GF-D8 (cell line): ENCODE measurements at regions not wholly inside any gene's neighbourhood (a gene's known extent, or its start where the extent isn't known, plus 50 kb on each side); places are given as distances from the start of the nearest gene placed in this dataset.

Experiments
- DNase-seq: peaks from one replicate; lab custom pipeline; 2025; lab: John Stamatoyannopoulos, UW

- no peak for DNase-seq
Measured at GRCh38 chr13:34627509-34628208, 314.4 kb upstream of the NBEA start.

GRCh38 chr13:34628209-34628682 is 313.8 kb upstream of the NBEA start:
- no peak for DNase-seq

GRCh38 chr13:34634448-34634847 is 307.6 kb upstream of the NBEA start:
- DNase-seq = no peak

- DNase-seq = no peak
Measured at GRCh38 chr13:34637138-34637537, 304.9 kb upstream of the NBEA start.

GRCh38 chr13:34637636-34638035 is 304.4 kb upstream of the NBEA start:
- DNase-seq = no peak

- DNase-seq = no peak
Measured at GRCh38 chr13:34638897-34639296, 303.2 kb upstream of the NBEA start.

- no peak for DNase-seq
Measured at GRCh38 chr13:34640179-34640992, 301.7 kb upstream of the NBEA start.

GRCh38 chr13:34640993-34641330 is 301.1 kb upstream of the NBEA start:
- DNase-seq = no peak

GRCh38 chr13:34647379-34648150 is 294.5 kb upstream of the NBEA start:
- no peak for DNase-seq

- DNase-seq = no peak
Measured at GRCh38 chr13:34654203-34654602, 287.9 kb upstream of the NBEA start.

GRCh38 chr13:34654647-34655046 is 287.4 kb upstream of the NBEA start:
- DNase-seq = no peak

- no peak for DNase-seq
Measured at GRCh38 chr13:34655554-34655953, 286.5 kb upstream of the NBEA start.

- no peak for DNase-seq
Measured at GRCh38 chr13:34657716-34658115, 284.4 kb upstream of the NBEA start.

GRCh38 chr13:34667286-34668218 is 274.5 kb upstream of the NBEA start:
- DNase-seq = no peak

- DNase-seq = no peak
Measured at GRCh38 chr13:34671137-34671536, 270.9 kb upstream of the NBEA start.

- no peak for DNase-seq
Measured at GRCh38 chr13:34672631-34673030, 269.4 kb upstream of the NBEA start.

GRCh38 chr13:34675626-34676025 is 266.4 kb upstream of the NBEA start:
- DNase-seq = no peak

GRCh38 chr13:34678154-34678553 is 263.9 kb upstream of the NBEA start:
- DNase-seq = no peak

- no peak for DNase-seq
Measured at GRCh38 chr13:34681405-34681955, 260.6 kb upstream of the NBEA start.

- no peak for DNase-seq
Measured at GRCh38 chr13:34695063-34695462, 247.0 kb upstream of the NBEA start.

GRCh38 chr13:34696296-34696695 is 245.8 kb upstream of the NBEA start:
- no peak for DNase-seq
